ENCODE measurements at regions not wholly inside any gene's neighbourhood (a gene's known extent, or its start where the extent isn't known, plus 50 kb on each side); places are given as distances from the start of the nearest gene placed in this dataset.
A peak's percentile ranks its signal among the peaks of the same experiment; 100 is the strongest.

GRCh38 chr11:119486016-119486415 is 63.0 kb upstream of the THY1 start:
- DNase-seq (ENCODE audit: low read depth): no peak
- no peak overlapping the region for H3K4me3 ChIP-seq (ENCODE audit: low read depth, low read length)
- no peak for TF ChIP-seq CTCF (IDR thresholded peaks at IDR 0.05; ENCODE audit: low read depth, low read length, missing control alignments)

- peak; percentile 65 for TF ChIP-seq CTCF (IDR thresholded peaks at IDR 0.05; ENCODE audit: low read depth, low read length, missing control alignments)
- no peak for DNase-seq (ENCODE audit: low read depth)
- H3K4me3 ChIP-seq (ENCODE audit: low read depth, low read length): no peak overlapping the region
These were observed 62.0 kb upstream of the THY1 start for GRCh38 chr11:119484741-119485605.

- TF ChIP-seq CTCF (IDR thresholded peaks at IDR 0.05; ENCODE audit: low read depth, low read length, missing control alignments): no peak
- no peak overlapping the region for H3K4me3 ChIP-seq (ENCODE audit: low read depth, low read length)
- no peak for DNase-seq (ENCODE audit: low read depth)
These were observed 61.0 kb upstream of the THY1 start for GRCh38 chr11:119483881-119484371.

- TF ChIP-seq CTCF (IDR thresholded peaks at IDR 0.05; ENCODE audit: low read depth, low read length, missing control alignments): no peak
- H3K4me3 ChIP-seq (ENCODE audit: low read depth, low read length): no peak overlapping the region
- DNase-seq (ENCODE audit: low read depth): no peak
These were observed 60.4 kb upstream of the THY1 start for GRCh38 chr11:119483341-119483880.

- H3K4me3 ChIP-seq (ENCODE audit: low read depth, low read length): no peak overlapping the region
- TF ChIP-seq CTCF (IDR thresholded peaks at IDR 0.05; ENCODE audit: low read depth, low read length, missing control alignments): no peak
- no peak for DNase-seq (ENCODE audit: low read depth)
These were observed 59.6 kb upstream of the THY1 start for GRCh38 chr11:119482521-119483011.

- no peak for DNase-seq (ENCODE audit: low read depth)
- no peak for TF ChIP-seq CTCF (IDR thresholded peaks at IDR 0.05; ENCODE audit: low read depth, low read length, missing control alignments)
- no peak overlapping the region for H3K4me3 ChIP-seq (ENCODE audit: low read depth, low read length)
These were observed 58.9 kb upstream of the THY1 start for GRCh38 chr11:119481667-119482400.
